K562 (cell line): ENCODE measurements at regions not wholly inside any gene's neighbourhood (a gene's known extent, or its start where the extent isn't known, plus 50 kb on each side); places are given as distances from the start of the nearest gene placed in this dataset.

Experiments used
- ATAC-seq: fragments of 200-7000 bp; cut with Tn5 transposase; 3 replicates; pipeline ENCODE4 v1.9.1; 2020; ENCODE audit warnings: moderate library complexity
- BruUV-seq: library from RNA; stranded (reverse); fragments of 400-500 nt; replicated peaks from 2 replicates; lab custom pipeline; 2021; lab: Mats Ljungman, UMichigan
- CTCF ChIA-PET: fragments of 300-600 bp; formaldehyde crosslinking; extraction: SDS; loops from one replicate; lab custom pipeline; 2021; ENCODE audit warnings: low intra/inter-chr PET ratio; lab: Yijun Ruan, JAX
- POLR2A ChIA-PET: fragments of 300-600, 350-650 bp; sonication (Branson Sonifier 250); formaldehyde crosslinking; extraction: SDS; loops from one replicate; lab custom pipeline; 2021; ENCODE audit warnings: antibody characterized with exemption, inconsistent platforms; lab: Yijun Ruan, JAX
- DNase-seq, 4 experiments: peaks; one replicate each; pipeline versions ENCODE4 v3.0.0 to v3.0.0-alpha.2; 2011 to 2018; ENCODE audit warnings: low spot score in 3 of 4, mixed read lengths in 3 of 4; ENCODE audit errors: extremely low read depth in 1 of 4
- FAIRE-seq: peaks from 2 replicates; lab custom pipeline; 2011; peaks lifted over from hg19 to GRCh38; lab: Jason Lieb, UNC
- H2AFZ ChIP-seq: 2 replicates; pipeline ENCODE4 v1.6.0; 2011; ENCODE audit warnings: low read depth, low read length, control low read depth, inconsistent platforms
- H3K27ac ChIP-seq: fragments of 200-600 bp; 3 replicates; pipeline ENCODE4 v1.8.0; 2011; ENCODE audit warnings: low read depth, mild to moderate bottlenecking, control low read depth, inconsistent platforms, low read length, moderate library complexity, mixed read lengths; ENCODE audit errors: extremely low read depth
- H3K27me3 ChIP-seq, 2 experiments: fragments of 300-600 bp in 1 of 2; 2 replicates in 1 of 2; 3 replicates in 1 of 2; pipeline versions ENCODE4 v1.6.0 to v1.8.0; 2011; ENCODE audit warnings: inconsistent platforms in 2 of 2, low read length in 2 of 2, mild to moderate bottlenecking in 1 of 2, mixed read lengths in 1 of 2, moderate library complexity in 1 of 2; ENCODE audit not compliant: control insufficient read depth in 2 of 2, insufficient read depth in 2 of 2
- H3K36me3 ChIP-seq: fragments of 300-600 bp; 3 replicates; pipeline ENCODE4 v1.8.0; 2011; ENCODE audit warnings: mild to moderate bottlenecking, low read length, inconsistent platforms; ENCODE audit not compliant: control insufficient read depth, insufficient read depth
- H3K4me1 ChIP-seq, 2 experiments: fragments of 200-600 bp in 1 of 2; replicated peaks in 1 of 2; 2 replicates in 1 of 2; 3 replicates in 1 of 2; pipeline versions ENCODE4 v1.5.1 to v1.8.0; 2011; ENCODE audit warnings: inconsistent platforms in 2 of 2, low read length in 2 of 2, mild to moderate bottlenecking in 1 of 2, mixed read lengths in 1 of 2, moderate library complexity in 1 of 2; ENCODE audit not compliant: control insufficient read depth in 2 of 2, insufficient read depth in 2 of 2
- H3K4me2 ChIP-seq: 2 replicates; pipeline ENCODE4 v1.6.1; 2011; ENCODE audit warnings: low read length, control low read depth, inconsistent platforms, mixed read lengths; ENCODE audit not compliant: insufficient read depth
- H3K4me3 ChIP-seq: fragments of 200-600 bp; sonication (generic), shearing (Covaris generic); 2 replicates; pipeline ENCODE4 v1.5.1; 2016; ENCODE audit warnings: control low read depth, inconsistent platforms
- H3K79me2 ChIP-seq: fragments of 200-600 bp; 3 replicates; pipeline ENCODE4 v1.8.0; 2011; ENCODE audit warnings: low read length, inconsistent platforms; ENCODE audit not compliant: control insufficient read depth, insufficient read depth
- H3K9ac ChIP-seq, 2 experiments: 2 replicates each; pipeline versions ENCODE4 v1.6.0 to v1.6.1; 2011; ENCODE audit warnings: low read depth in 2 of 2, low read length in 2 of 2, control low read depth in 1 of 2, inconsistent platforms in 1 of 2, mild to moderate bottlenecking in 1 of 2, mixed read lengths in 1 of 2; ENCODE audit not compliant: insufficient read depth in 1 of 2
- H3K9me1 ChIP-seq: one replicate; pipeline ENCODE4 v1.6.0; 2011; ENCODE audit warnings: inconsistent platforms, mild to moderate bottlenecking, low read length, moderate library complexity; ENCODE audit not compliant: control insufficient read depth, insufficient read depth
- H3K9me3 ChIP-seq: replicated peaks from 2 replicates; pipeline ENCODE4 v1.5.1; 2011; ENCODE audit warnings: low read depth, low read length, inconsistent platforms; ENCODE audit not compliant: control insufficient read depth, insufficient read depth
- H4K20me1 ChIP-seq: replicated peaks from 2 replicates; pipeline ENCODE4 v1.6.1; 2011; ENCODE audit warnings: low read length, inconsistent platforms, mixed read lengths; ENCODE audit not compliant: control insufficient read depth, insufficient read depth
- AFF1 ChIP-seq, 2 experiments: fragments of 450-650 bp; IDR thresholded peaks; 2 replicates each; pipeline ENCODE4 v1.6.1; 2018; ENCODE audit warnings: mild to moderate bottlenecking in 2 of 2, low read depth in 1 of 2; ENCODE audit not compliant: partially characterized antibody in 2 of 2
- CCAR2 ChIP-seq: fragments of 200-400 bp; formaldehyde crosslinking; IDR thresholded peaks from 2 replicates; pipeline ENCODE4 v1.6.1; 2017; ENCODE audit warnings: mild to moderate bottlenecking, low read depth, low read length
- DEAF1 ChIP-seq: fragments of 450-650 bp; formaldehyde crosslinking; IDR thresholded peaks from 2 replicates; pipeline ENCODE4 v1.4.0; 2020; ENCODE audit warnings: mild to moderate bottlenecking, moderate library complexity
- ETV5 ChIP-seq: sonication (generic); formaldehyde crosslinking; IDR thresholded peaks from 2 replicates; pipeline ENCODE4 v1.4.0; 2020; ENCODE audit warnings: low read depth, mild to moderate bottlenecking, missing genetic modification reagents
- HNRNPK ChIP-seq: fragments of 200-400 bp; formaldehyde crosslinking; IDR thresholded peaks from one replicate; pipeline ENCODE4 v1.6.1; 2018; ENCODE audit warnings: mild to moderate bottlenecking, low read depth, low read length; ENCODE audit not compliant: poor library complexity, severe bottlenecking
- KHSRP ChIP-seq: fragments of 450-650 bp; IDR thresholded peaks from 2 replicates; pipeline ENCODE4 v1.6.1; 2017
- MYNN ChIP-seq, 2 experiments: sonication (generic); formaldehyde crosslinking in 1 of 2; IDR thresholded peaks; 2 replicates each; pipeline versions ENCODE4 v1.5.0 to v1.6.1; 2016 to 2020; ENCODE audit warnings: antibody characterized with exemption in 1 of 2, missing genetic modification reagents in 1 of 2
- NCOA6 ChIP-seq: fragments of 450-650 bp; IDR thresholded peaks from 2 replicates; pipeline ENCODE4 v1.6.1; 2017; ENCODE audit warnings: mild to moderate bottlenecking
- NFIX ChIP-seq: fragments of 250-450 bp; sonication (Bioruptor Pico); IDR thresholded peaks from 2 replicates; pipeline ENCODE4 v1.4.0; 2020; ENCODE audit warnings: low read depth, mild to moderate bottlenecking, moderate library complexity
- RCOR1 ChIP-seq, 2 experiments: IDR thresholded peaks; 2 replicates each; pipeline ENCODE4 v1.6.1; 2012; ENCODE audit warnings: low read depth in 2 of 2, low read length in 2 of 2, borderline replicate concordance in 1 of 2, improper control_type of control experiment in 1 of 2
- SMAD3 ChIP-seq: fragments of 450-650 bp; formaldehyde crosslinking; conservative IDR thresholded peaks from 2 replicates; pipeline ENCODE4 v1.4.0; 2020; ENCODE audit warnings: mild to moderate bottlenecking
- SP2 ChIP-seq: IDR thresholded peaks from 2 replicates; pipeline ENCODE4 v1.6.1; 2011; ENCODE audit warnings: mild to moderate bottlenecking, low read depth, low read length, moderate library complexity; ENCODE audit not compliant: poor library complexity, severe bottlenecking; ENCODE audit errors: extremely low read depth
- TARDBP ChIP-seq: fragments of 450-650 bp; IDR thresholded peaks from 2 replicates; pipeline ENCODE4 v1.6.1; 2016
- TGIF2 ChIP-seq: sonication (generic); formaldehyde crosslinking; IDR thresholded peaks from 2 replicates; pipeline ENCODE4 v1.8.1; 2022; ENCODE audit warnings: mild to moderate bottlenecking, missing genetic modification reagents, moderate library complexity
- ZNF253 ChIP-seq: fragments of 250-450 bp; sonication (Bioruptor Pico); conservative IDR thresholded peaks from 2 replicates; pipeline ENCODE4 v1.6.1; 2021; ENCODE audit warnings: mild to moderate bottlenecking
- ZNF398 ChIP-seq: fragments of 250-450 bp; sonication (Bioruptor Pico); IDR thresholded peaks from 2 replicates; pipeline ENCODE4 v1.8.0; 2021; ENCODE audit warnings: moderate library complexity, mild to moderate bottlenecking, inconsistent platforms
- ZNF561 ChIP-seq: fragments of 450-650 bp; formaldehyde crosslinking; conservative IDR thresholded peaks from 2 replicates; pipeline ENCODE4 v1.4.0; 2020; ENCODE audit warnings: mild to moderate bottlenecking, moderate library complexity
- WGBS: fragments of 100-300 bp; shearing (Covaris generic); methylation state at CpG from one replicate; pipeline ENCODE4 v1.1.6; 2016; ENCODE audit warnings: low coverage, mixed read lengths; ENCODE audit not compliant: insufficient coverage; ENCODE audit errors: missing lambda C conversion rate; 5-methylcytosine and 5-hydroxymethylcytosine counted together
- in situ Hi-C: fragments of 300-500 bp; cut with MboI; formaldehyde crosslinking; loops from 4 replicates; pipeline ENCODE4 v1.15.0; 2018; ENCODE audit warnings: inconsistent platforms, mixed read lengths
- intact Hi-C: fragments of 100-400 bp; cut with micrococcal nuclease; formaldehyde crosslinking; loops from 2 replicates; pipeline ENCODE4 v1.14.2; 2022

DNA sequence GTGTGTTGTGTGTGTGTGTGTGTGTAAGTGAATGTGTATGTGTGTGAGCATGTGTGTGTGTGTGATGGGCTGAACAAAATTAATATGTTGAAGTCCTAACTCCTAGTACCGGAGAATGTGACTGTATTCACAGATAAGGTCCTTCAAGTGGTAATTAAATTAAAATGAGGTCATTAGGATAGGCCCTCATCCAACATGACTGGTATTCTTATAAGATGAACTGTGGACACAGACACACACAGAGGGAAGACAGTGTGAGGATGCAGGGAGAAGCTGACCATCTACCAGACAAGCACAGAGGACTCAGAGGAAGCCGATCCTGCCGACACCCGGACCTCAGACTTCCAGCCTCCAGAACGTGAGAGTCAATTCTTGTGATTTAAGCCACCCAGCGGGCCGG is 91.2 kb upstream of the PGBD5 start:
- no peaks in the 10 kb centered on the region for H3K79me2 ChIP-seq
- ATAC-seq (no peak), DNase-seq (no peak), FAIRE-seq (no peak)
- in situ Hi-C loops = no loop called here
- no peak overlapping the region for H3K4me2 ChIP-seq
- intact Hi-C loops = no loop called here
- WGBS = 3% methylated on average over 7 of the region's 7 CpGs
- CTCF ChIA-PET = no interaction called here
- H3K9ac ChIP-seq = no peak overlapping the region
- H3K9me1 ChIP-seq = no peaks in the 10 kb centered on the region
- H3K9me3 ChIP-seq = no peaks in the 10 kb centered on the region
- no peaks in the 10 kb centered on the region for H4K20me1 ChIP-seq
- POLR2A ChIA-PET = interaction anchor here (1.3 kb wide), 1 partner anchor 11 kb away, joined by 3 read pairs; no protein-coding TSS in a partner anchor
- H3K27me3 ChIP-seq = peaks cover 4 to 12% of the 10 kb centered on the region in 2 experiments; a peak in 4 of 5 replicates
- no peak overlapping the region for H3K4me3 ChIP-seq
- H2AFZ ChIP-seq = no peak overlapping the region
- no TSS peak for BruUV-seq
- H3K4me1 ChIP-seq = no peaks in the 10 kb centered on the region
- no peaks in the 10 kb centered on the region for H3K36me3 ChIP-seq
- no peak overlapping the region for H3K27ac ChIP-seq
- TF ChIP-seq CCAR2 (no peak), SP2 (no peak), ZNF253 (CRISPR knock-in tag) (no peak), NFIX (CRISPR knock-in tag) (no peak), SMAD3 (CRISPR knock-in tag) (no peak), MYNN (IDR thresholded peaks at IDR 0.05) (no peak), MYNN (CRISPR knock-in tag; IDR thresholded peaks at IDR 0.05) (no peak), NCOA6 (no peak), TARDBP (no peak), HNRNPK (no peak), ZNF398 (CRISPR knock-in tag) (no peak), AFF1 (IDR thresholded peaks at IDR 0.05; ENCODE audit: low read depth in 1 of 2, partially characterized antibody in 2 of 2) (no peak), ETV5 (CRISPR knock-in tag) (no peak), ZNF561 (no peak), DEAF1 (CRISPR knock-in tag) (no peak), RCOR1 (IDR thresholded peaks at IDR 0.05; ENCODE audit: borderline replicate concordance in 1 of 2, low read depth in 2 of 2, low read length in 2 of 2) (no peak), KHSRP (no peak), TGIF2 (CRISPR knock-in tag) (no peak)
